Muscle layer of duodenum (tissue), 2 donors: ENCODE measurements at regions not wholly inside any gene's neighbourhood (a gene's known extent, or its start where the extent isn't known, plus 50 kb on each side); places are given as distances from the start of the nearest gene placed in this dataset.
"Not testable (repeated sequence)": the region's sequence is repeated elsewhere in the genome, so short reads cannot be mapped to it uniquely, and the experiment has no call there.

ENCODE experiments used
- H3K27ac ChIP-seq: one replicate; pipeline ENCODE4 v1.7.0; 2013; ENCODE audit warnings: mild to moderate bottlenecking, low read length
- H3K27me3 ChIP-seq: one replicate; pipeline ENCODE4 v1.7.0; 2013; ENCODE audit warnings: low read depth, mild to moderate bottlenecking, control low read depth, low read length
- H3K36me3 ChIP-seq, 2 donors: one replicate each; pipeline ENCODE4 v1.7.0; 2013; ENCODE audit warnings: low read length in 2 of 2, control low read depth in 1 of 2, mild to moderate bottlenecking in 1 of 2; ENCODE audit not compliant: insufficient read depth in 2 of 2, control insufficient read depth in 1 of 2
- H3K4me1 ChIP-seq, 2 donors: one replicate each; pipeline ENCODE4 v1.7.0; 2013; ENCODE audit warnings: low read length in 2 of 2, mild to moderate bottlenecking in 2 of 2, control low read depth in 1 of 2, moderate library complexity in 1 of 2; ENCODE audit not compliant: insufficient read depth in 2 of 2, control insufficient read depth in 1 of 2
- H3K4me3 ChIP-seq, 2 donors: one replicate each; pipeline ENCODE4 v1.7.0; 2013; ENCODE audit warnings: low read length in 2 of 2, low read depth in 1 of 2, mild to moderate bottlenecking in 1 of 2
- H3K9me3 ChIP-seq, 2 donors: one replicate each; pipeline ENCODE4 v1.7.0; 2013; ENCODE audit warnings: low read length in 2 of 2, control low read depth in 1 of 2, mild to moderate bottlenecking in 1 of 2; ENCODE audit not compliant: control insufficient read depth in 1 of 2
- donor health status: healthy.

GRCh38 chr10:109070492-109070891 lies 852.8 kb downstream of the XPNPEP1 start:
- Histone ChIP-seq H3K4me1 (no peaks in the 10 kb centered on the region), H3K9me3 (no peaks in the 10 kb centered on the region), H3K4me3 (no peak overlapping the region), H3K27ac (no peak overlapping the region), H3K27me3 (no peaks in the 10 kb centered on the region), H3K36me3 (no peaks in the 10 kb centered on the region)

GRCh38 chr10:109067031-109067430 lies 856.3 kb downstream of the XPNPEP1 start:
- no peaks in the 10 kb centered on the region for H3K27me3 ChIP-seq
- H3K36me3 ChIP-seq: no peaks in the 10 kb centered on the region
- no peaks in the 10 kb centered on the region for H3K4me1 ChIP-seq
- no peaks in the 10 kb centered on the region for H3K9me3 ChIP-seq
- no peak overlapping the region for H3K4me3 ChIP-seq
- no peak overlapping the region for H3K27ac ChIP-seq

GRCh38 chr10:109065821-109066220 lies 857.5 kb downstream of the XPNPEP1 start:
- Histone ChIP-seq H3K27me3 (no peaks in the 10 kb centered on the region), H3K9me3 (no peaks in the 10 kb centered on the region), H3K4me3 (no peak overlapping the region), H3K27ac (no peak overlapping the region), H3K36me3 (no peaks in the 10 kb centered on the region), H3K4me1 (no peaks in the 10 kb centered on the region)

- no peaks in the 10 kb centered on the region for H3K36me3 ChIP-seq
- H3K4me1 ChIP-seq: no peaks in the 10 kb centered on the region
- H3K9me3 ChIP-seq: no peaks in the 10 kb centered on the region
- H3K27ac ChIP-seq: no peak overlapping the region
- no peaks in the 10 kb centered on the region for H3K27me3 ChIP-seq
- H3K4me3 ChIP-seq: no peak overlapping the region
These were observed 860.9 kb downstream of the XPNPEP1 start for GRCh38 chr10:109062371-109062770.

- no peak overlapping the region for H3K4me3 ChIP-seq
These were observed 868.1 kb downstream of the XPNPEP1 start for GRCh38 chr10:109055243-109055642.

GRCh38 chr10:109047856-109048255 lies 875.5 kb downstream of the XPNPEP1 start:
- H3K27me3 ChIP-seq: no peaks in the 10 kb centered on the region
- H3K9me3 ChIP-seq: peaks cover 0 to 4% of the 10 kb centered on the region in 2 donors
- H3K4me1 ChIP-seq: no peaks in the 10 kb centered on the region
- H3K4me3 ChIP-seq: no peak overlapping the region
- no peak overlapping the region for H3K27ac ChIP-seq
- H3K36me3 ChIP-seq: no peaks in the 10 kb centered on the region

More at GRCh38 chr10:109055243-109055642, 868.1 kb downstream of the XPNPEP1 start:
- Histone ChIP-seq H3K27ac (no peak overlapping the region), H3K4me1 (no peaks in the 10 kb centered on the region), H3K36me3 (no peaks in the 10 kb centered on the region), H3K9me3 (no peaks in the 10 kb centered on the region), H3K27me3 (no peaks in the 10 kb centered on the region)

GRCh38 chr10:109046427-109046826 lies 876.9 kb downstream of the XPNPEP1 start:
- H3K4me1 ChIP-seq, H3K27me3 ChIP-seq, H3K27ac ChIP-seq, H3K4me3 ChIP-seq, H3K36me3 ChIP-seq, H3K9me3 ChIP-seq: not testable (repeated sequence)

- Histone ChIP-seq H3K4me1 (no peaks in the 10 kb centered on the region), H3K9me3 (peaks cover 0 to 14% of the 10 kb centered on the region in 2 donors), H3K27me3 (no peaks in the 10 kb centered on the region), H3K36me3 (no peaks in the 10 kb centered on the region), H3K27ac (no peak overlapping the region), H3K4me3 (no peak overlapping the region)
These were observed 882.7 kb downstream of the XPNPEP1 start for GRCh38 chr10:109040622-109041021.

GRCh38 chr10:109037978-109038377 lies 885.3 kb downstream of the XPNPEP1 start:
- Histone ChIP-seq H3K27ac (no peak overlapping the region), H3K9me3 (peaks cover 0 to 14% of the 10 kb centered on the region in 2 donors), H3K36me3 (no peaks in the 10 kb centered on the region), H3K4me3 (no peak overlapping the region), H3K27me3 (no peaks in the 10 kb centered on the region), H3K4me1 (no peaks in the 10 kb centered on the region)

- Histone ChIP-seq H3K9me3 (no peaks in the 10 kb centered on the region), H3K4me3 (no peak overlapping the region), H3K27ac (no peak overlapping the region), H3K27me3 (no peaks in the 10 kb centered on the region), H3K4me1 (no peaks in the 10 kb centered on the region), H3K36me3 (no peaks in the 10 kb centered on the region)
These were observed 892.6 kb downstream of the XPNPEP1 start for GRCh38 chr10:109030581-109031210.

GRCh38 chr10:109029870-109030269 lies 893.4 kb downstream of the XPNPEP1 start:
- Histone ChIP-seq H3K36me3 (no peaks in the 10 kb centered on the region), H3K4me3 (no peak overlapping the region), H3K4me1 (no peaks in the 10 kb centered on the region), H3K27me3 (no peaks in the 10 kb centered on the region), H3K27ac (no peak overlapping the region), H3K9me3 (no peaks in the 10 kb centered on the region)

- Histone ChIP-seq H3K4me3 (no peak overlapping the region), H3K4me1 (no peaks in the 10 kb centered on the region), H3K27ac (no peak overlapping the region), H3K36me3 (no peaks in the 10 kb centered on the region), H3K9me3 (no peaks in the 10 kb centered on the region), H3K27me3 (no peaks in the 10 kb centered on the region)
These were observed 895.7 kb downstream of the XPNPEP1 start for GRCh38 chr10:109027534-109028185.
